A549 (cell line): ENCODE measurements at regions not wholly inside any gene's neighbourhood (a gene's known extent, or its start where the extent isn't known, plus 50 kb on each side); places are given as distances from the start of the nearest gene placed in this dataset.

Experiments
- ATAC-seq, 2 experiments: fragments of 200-7000 bp in 1 of 2; fragments of >200 bp in 1 of 2; cut with Nextera tagmentation in 1 of 2; cut with Tn5 transposase in 1 of 2; 3 replicates each; pipeline versions ENCODE4 v1.8.0 to v1.9.1; 2018 to 2020; ENCODE audit warnings: mild to moderate bottlenecking in 1 of 2, moderate library complexity in 1 of 2
- CTCF ChIA-PET: fragments of 300-600 bp; sonication (Branson Sonifier 250); formaldehyde crosslinking; extraction: SDS; loops from one replicate; lab custom pipeline; 2021; ENCODE audit warnings: antibody characterized with exemption, inconsistent platforms; lab: Yijun Ruan, JAX
- POLR2A ChIA-PET: fragments of 350-600 bp; formaldehyde crosslinking; extraction: SDS; loops from one replicate; lab custom pipeline; 2021; ENCODE audit warnings: antibody characterized with exemption, inconsistent platforms; lab: Yijun Ruan, JAX
- DNase-seq, 2 experiments: peaks; one replicate each; pipeline versions ENCODE4 v3.0.0 to v3.0.0-alpha.2; 2011 to 2016; ENCODE audit warnings: low read depth in 1 of 2, low spot score in 1 of 2
- FAIRE-seq: peaks from 2 replicates; lab custom pipeline; 2011; peaks lifted over from hg19 to GRCh38; lab: Jason Lieb, UNC
- H3K27ac ChIP-seq, 2 experiments: fragments of >200 bp; sonication (Bioruptor Twin); formaldehyde crosslinking; 3 replicates each; pipeline ENCODE4 v1.5.1; 2016 to 2017
- H3K4me1 ChIP-seq: fragments of >200 bp; sonication (Bioruptor Twin); formaldehyde crosslinking; 3 replicates; pipeline ENCODE4 v1.6.1; 2016
- H3K4me2 ChIP-seq: fragments of >200 bp; sonication (Bioruptor Twin); formaldehyde crosslinking; 3 replicates; pipeline ENCODE4 v1.6.1; 2016
- H3K4me3 ChIP-seq: fragments of >200 bp; sonication (Bioruptor Twin); formaldehyde crosslinking; 3 replicates; pipeline ENCODE4 v1.5.1; 2016
- H3K9me3 ChIP-seq: fragments of >200 bp; sonication (Bioruptor Twin); formaldehyde crosslinking; 3 replicates; pipeline ENCODE4 v1.6.1; 2016
- BHLHE40 ChIP-seq: IDR thresholded peaks from 2 replicates; pipeline ENCODE4 v1.6.1; 2012; ENCODE audit warnings: low read depth, low read length, inconsistent platforms
- CBX2 ChIP-seq: fragments of 200-600 bp; sonication (generic); IDR thresholded peaks from 2 replicates; pipeline ENCODE4 v1.6.1; 2016; ENCODE audit warnings: low read depth, mild to moderate bottlenecking, borderline replicate concordance
- CHD4 ChIP-seq: fragments of 200-600 bp; sonication (generic); IDR thresholded peaks from 2 replicates; pipeline ENCODE4 v1.6.1; 2016; ENCODE audit warnings: antibody characterized with exemption, mild to moderate bottlenecking, borderline replicate concordance
- EHF ChIP-seq: fragments of 250-450 bp; sonication (Bioruptor Pico); IDR thresholded peaks from 2 replicates; pipeline ENCODE4 v1.5.0; 2020; ENCODE audit warnings: mild to moderate bottlenecking
- EHMT2 ChIP-seq: fragments of 200-600 bp; sonication (generic); IDR thresholded peaks from 2 replicates; pipeline ENCODE4 v1.6.1; 2016; ENCODE audit warnings: antibody characterized with exemption, low read depth, mild to moderate bottlenecking, moderate library complexity
- EP300 ChIP-seq, 2 experiments: fragments of >200 bp; sonication (Bioruptor Twin); formaldehyde crosslinking; IDR thresholded peaks; 2 replicates in 1 of 2; 3 replicates in 1 of 2; pipeline ENCODE4 v1.6.1; 2016 to 2017
- ESRRA ChIP-seq: fragments of 150-350 bp; IDR thresholded peaks from 2 replicates; pipeline ENCODE4 v1.6.1; 2014; ENCODE audit warnings: mild to moderate bottlenecking, low read length, borderline replicate concordance
- FOXS1 ChIP-seq: fragments of 250-450 bp; sonication (Bioruptor Pico); IDR thresholded peaks from 2 replicates; pipeline ENCODE4 v1.5.0; 2020; ENCODE audit warnings: mild to moderate bottlenecking, moderate library complexity
- HDAC2 ChIP-seq: fragments of 200-600 bp; sonication (generic); IDR thresholded peaks from 2 replicates; pipeline ENCODE4 v1.6.1; 2016
- HOXB13 ChIP-seq: fragments of 250-450 bp; sonication (Bioruptor Pico); IDR thresholded peaks from 2 replicates; pipeline ENCODE4 v1.5.0; 2020; ENCODE audit warnings: low read depth, mild to moderate bottlenecking, moderate library complexity
- MAZ ChIP-seq: fragments of 150-350 bp; IDR thresholded peaks from 2 replicates; pipeline ENCODE4 v1.6.1; 2014; ENCODE audit warnings: antibody characterized with exemption, low read depth, low read length, borderline replicate concordance
- NFE2L2 ChIP-seq: fragments of 150-350 bp; conservative IDR thresholded peaks from 2 replicates; pipeline ENCODE4 v1.6.1; 2014; ENCODE audit warnings: low read length
- NPAS2 ChIP-seq: fragments of 250-450 bp; sonication (Bioruptor Pico); IDR thresholded peaks from 2 replicates; pipeline ENCODE4 v1.8.0; 2022; ENCODE audit warnings: mild to moderate bottlenecking, moderate library complexity, borderline replicate concordance
- PHF8 ChIP-seq: fragments of 200-600 bp; sonication (generic); IDR thresholded peaks from 2 replicates; pipeline ENCODE4 v1.6.1; 2016; ENCODE audit warnings: low read depth, mild to moderate bottlenecking, antibody characterized with exemption, moderate library complexity, borderline replicate concordance
- POLR2AphosphoS2 ChIP-seq: conservative IDR thresholded peaks from 2 replicates; pipeline ENCODE4 v1.6.1; 2012; ENCODE audit warnings: low read length, improper control_type of control experiment, inconsistent platforms
- RAD21 ChIP-seq, 2 experiments: fragments of >200 bp in 1 of 2; sonication (Bioruptor Twin) in 1 of 2; formaldehyde crosslinking in 1 of 2; IDR thresholded peaks in 1 of 2; conservative IDR thresholded peaks in 1 of 2; 2 replicates in 1 of 2; 3 replicates in 1 of 2; pipeline ENCODE4 v1.6.1; 2012 to 2018; ENCODE audit warnings: inconsistent platforms in 1 of 2
- RFX5 ChIP-seq: fragments of 450-650 bp; IDR thresholded peaks from 2 replicates; pipeline ENCODE4 v1.7.1; 2014; ENCODE audit warnings: antibody characterized with exemption, mild to moderate bottlenecking, moderate library complexity
- RNF2 ChIP-seq: fragments of 200-600 bp; sonication (generic); IDR thresholded peaks from 2 replicates; pipeline ENCODE4 v1.6.1; 2016; ENCODE audit warnings: low read depth, mild to moderate bottlenecking, antibody characterized with exemption, moderate library complexity, borderline replicate concordance
- SMC3 ChIP-seq: fragments of >200 bp; sonication (Bioruptor Twin); formaldehyde crosslinking; IDR thresholded peaks from 3 replicates; pipeline ENCODE4 v1.6.1; 2018; ENCODE audit warnings: inconsistent platforms
- TFCP2L1 ChIP-seq: fragments of 250-450 bp; sonication (Bioruptor Pico); IDR thresholded peaks from 2 replicates; pipeline ENCODE4 v1.5.0; 2021; ENCODE audit warnings: mild to moderate bottlenecking
- ZSCAN20 ChIP-seq: fragments of 250-450 bp; sonication (Bioruptor Pico); IDR thresholded peaks from 2 replicates; pipeline ENCODE4 v1.8.0; 2022; ENCODE audit warnings: mild to moderate bottlenecking, moderate library complexity
- WGBS: methylation state at CpG from one replicate; pipeline ENCODE4 v1.1.6; 2017; ENCODE audit errors: missing lambda C conversion rate; 5-methylcytosine and 5-hydroxymethylcytosine counted together
- TF ChIP-seq, protein P1 (sequence below): IDR thresholded peaks from 2 replicates; pipeline ENCODE4 v1.6.1; 2012; ENCODE audit warnings: low read depth, borderline replicate concordance
- TF ChIP-seq, protein P2 (sequence below): fragments of >200 bp; sonication (Bioruptor Twin); formaldehyde crosslinking; IDR thresholded peaks from 3 replicates; pipeline ENCODE4 v1.5.1; 2016
- TF ChIP-seq, protein P3 (sequence below): fragments of 150-350 bp; IDR thresholded peaks from 2 replicates; pipeline ENCODE4 v1.6.1; 2014; ENCODE audit warnings: low read depth, mild to moderate bottlenecking, low read length
- TF ChIP-seq, protein P4 (sequence below): fragments of 250-450 bp; sonication (Bioruptor Pico); IDR thresholded peaks from 2 replicates; pipeline ENCODE4 v1.5.0; 2021; ENCODE audit warnings: mild to moderate bottlenecking, moderate library complexity, borderline replicate concordance

DNA sequence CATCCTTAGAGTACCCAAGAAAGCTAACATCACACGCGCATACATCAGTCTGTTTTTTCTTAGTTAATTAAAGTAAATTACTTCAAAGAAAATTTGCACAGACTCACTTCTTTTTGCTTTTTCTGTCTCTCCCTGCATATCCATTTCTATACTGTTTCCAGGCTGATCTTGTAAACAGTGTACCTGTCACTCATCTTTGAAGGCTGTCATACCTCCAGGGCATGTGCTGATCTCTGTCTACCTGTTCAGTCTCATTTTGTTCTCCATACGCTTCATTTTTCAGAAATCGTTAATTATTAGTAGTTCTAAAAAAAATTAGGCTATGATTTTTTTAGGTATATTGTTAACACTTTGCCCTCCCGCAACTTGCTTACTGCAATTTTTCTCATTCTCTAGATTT is 313.9 kb upstream of the ROBO2 start (continued):
- TF ChIP-seq, protein P1, sequence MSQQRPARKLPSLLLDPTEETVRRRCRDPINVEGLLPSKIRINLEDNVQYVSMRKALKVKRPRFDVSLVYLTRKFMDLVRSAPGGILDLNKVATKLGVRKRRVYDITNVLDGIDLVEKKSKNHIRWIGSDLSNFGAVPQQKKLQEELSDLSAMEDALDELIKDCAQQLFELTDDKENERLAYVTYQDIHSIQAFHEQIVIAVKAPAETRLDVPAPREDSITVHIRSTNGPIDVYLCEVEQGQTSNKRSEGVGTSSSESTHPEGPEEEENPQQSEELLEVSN = no peak
- TF ChIP-seq BHLHE40 = no peak

DNA sequence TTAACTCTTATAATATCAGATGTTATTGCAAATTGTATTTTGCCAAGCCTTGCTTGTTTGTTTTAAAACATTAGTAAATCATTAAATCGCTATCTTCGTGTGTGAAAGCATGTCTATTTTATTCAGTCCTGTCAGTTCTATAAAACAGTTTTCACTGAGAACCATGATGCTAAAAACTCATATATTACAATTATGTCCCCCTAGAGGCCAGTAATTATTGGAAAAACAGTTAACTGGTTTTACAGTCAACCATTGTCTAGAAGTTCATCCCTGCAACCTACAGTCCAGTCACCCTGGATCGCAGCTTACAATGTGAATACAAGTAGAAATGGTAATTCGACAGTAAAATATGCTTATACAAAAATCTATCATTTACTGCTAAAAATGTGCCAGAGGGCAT is 311.5 kb upstream of the ROBO2 start:
- H3K4me2 ChIP-seq = no peak overlapping the region
- no peaks in the 10 kb centered on the region for H3K4me1 ChIP-seq
- H3K27ac ChIP-seq = no peak overlapping the region
- DNase-seq (no peak), ATAC-seq (no peak), FAIRE-seq (no peak)
- no peak for TF ChIP-seq TFCP2L1 (CRISPR knock-in tag)
- TF ChIP-seq NPAS2 (CRISPR knock-in tag) = no peak
- no peak for TF ChIP-seq MAZ
- no peak for TF ChIP-seq NFE2L2
- TF ChIP-seq ESRRA = no peak
- TF ChIP-seq SMC3 = no peak
- no peak for TF ChIP-seq EHF (CRISPR knock-in tag)
- TF ChIP-seq HOXB13 (CRISPR knock-in tag) = no peak
- TF ChIP-seq RNF2 = no peak
- no peak for TF ChIP-seq EP300 (IDR thresholded peaks at IDR 0.05)
- TF ChIP-seq RFX5 = no peak
- no peak for TF ChIP-seq ZSCAN20
- TF ChIP-seq, protein P2, sequence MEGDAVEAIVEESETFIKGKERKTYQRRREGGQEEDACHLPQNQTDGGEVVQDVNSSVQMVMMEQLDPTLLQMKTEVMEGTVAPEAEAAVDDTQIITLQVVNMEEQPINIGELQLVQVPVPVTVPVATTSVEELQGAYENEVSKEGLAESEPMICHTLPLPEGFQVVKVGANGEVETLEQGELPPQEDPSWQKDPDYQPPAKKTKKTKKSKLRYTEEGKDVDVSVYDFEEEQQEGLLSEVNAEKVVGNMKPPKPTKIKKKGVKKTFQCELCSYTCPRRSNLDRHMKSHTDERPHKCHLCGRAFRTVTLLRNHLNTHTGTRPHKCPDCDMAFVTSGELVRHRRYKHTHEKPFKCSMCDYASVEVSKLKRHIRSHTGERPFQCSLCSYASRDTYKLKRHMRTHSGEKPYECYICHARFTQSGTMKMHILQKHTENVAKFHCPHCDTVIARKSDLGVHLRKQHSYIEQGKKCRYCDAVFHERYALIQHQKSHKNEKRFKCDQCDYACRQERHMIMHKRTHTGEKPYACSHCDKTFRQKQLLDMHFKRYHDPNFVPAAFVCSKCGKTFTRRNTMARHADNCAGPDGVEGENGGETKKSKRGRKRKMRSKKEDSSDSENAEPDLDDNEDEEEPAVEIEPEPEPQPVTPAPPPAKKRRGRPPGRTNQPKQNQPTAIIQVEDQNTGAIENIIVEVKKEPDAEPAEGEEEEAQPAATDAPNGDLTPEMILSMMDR = no peak
- TF ChIP-seq PHF8 = no peak
- TF ChIP-seq, protein P3, sequence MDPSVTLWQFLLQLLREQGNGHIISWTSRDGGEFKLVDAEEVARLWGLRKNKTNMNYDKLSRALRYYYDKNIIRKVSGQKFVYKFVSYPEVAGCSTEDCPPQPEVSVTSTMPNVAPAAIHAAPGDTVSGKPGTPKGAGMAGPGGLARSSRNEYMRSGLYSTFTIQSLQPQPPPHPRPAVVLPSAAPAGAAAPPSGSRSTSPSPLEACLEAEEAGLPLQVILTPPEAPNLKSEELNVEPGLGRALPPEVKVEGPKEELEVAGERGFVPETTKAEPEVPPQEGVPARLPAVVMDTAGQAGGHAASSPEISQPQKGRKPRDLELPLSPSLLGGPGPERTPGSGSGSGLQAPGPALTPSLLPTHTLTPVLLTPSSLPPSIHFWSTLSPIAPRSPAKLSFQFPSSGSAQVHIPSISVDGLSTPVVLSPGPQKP = no peak
- TF ChIP-seq RAD21 (conservative IDR thresholded peaks at IDR 0.05 in 1 of 2, IDR thresholded peaks at IDR 0.05 in 1 of 2) = no peak
- no peak for TF ChIP-seq POLR2AphosphoS2
- TF ChIP-seq FOXS1 (CRISPR knock-in tag) = no peak
- POLR2A ChIA-PET = no interaction called here
- H3K9me3 ChIP-seq = peaks cover 3% of the 10 kb centered on the region; the same call in 1 of the 3 replicates
- no peak overlapping the region for H3K4me3 ChIP-seq
- WGBS = 6% methylated on average over 4 of the region's 4 CpGs
- CTCF ChIA-PET = no interaction called here

DNA sequence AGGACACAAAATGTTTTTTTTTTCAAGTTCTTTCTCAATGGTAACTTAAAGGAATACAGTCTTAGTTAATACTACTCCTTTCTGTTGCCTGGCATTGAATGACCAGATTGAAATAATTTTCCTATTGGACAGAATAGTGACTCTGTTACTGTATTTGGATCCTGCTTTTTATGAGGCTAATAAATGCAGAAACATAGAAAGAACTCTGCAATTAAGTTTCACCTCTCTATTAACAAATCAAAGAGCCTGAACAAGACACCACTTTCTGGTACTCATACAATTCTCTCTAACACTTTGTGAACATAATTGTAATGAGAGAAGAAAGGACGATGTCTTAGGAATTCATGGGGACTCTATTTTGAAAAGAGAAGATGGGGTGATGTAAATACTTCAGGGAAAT is 308.4 kb upstream of the ROBO2 start:
- DNase-seq = no peak
- TF ChIP-seq NFE2L2 (no peak), EHMT2 (no peak), CBX2 (no peak), SMC3 (no peak), CHD4 (no peak), BHLHE40 (no peak), NPAS2 (CRISPR knock-in tag) (no peak), FOXS1 (CRISPR knock-in tag) (no peak), HDAC2 (no peak)
- TF ChIP-seq, protein P4, sequence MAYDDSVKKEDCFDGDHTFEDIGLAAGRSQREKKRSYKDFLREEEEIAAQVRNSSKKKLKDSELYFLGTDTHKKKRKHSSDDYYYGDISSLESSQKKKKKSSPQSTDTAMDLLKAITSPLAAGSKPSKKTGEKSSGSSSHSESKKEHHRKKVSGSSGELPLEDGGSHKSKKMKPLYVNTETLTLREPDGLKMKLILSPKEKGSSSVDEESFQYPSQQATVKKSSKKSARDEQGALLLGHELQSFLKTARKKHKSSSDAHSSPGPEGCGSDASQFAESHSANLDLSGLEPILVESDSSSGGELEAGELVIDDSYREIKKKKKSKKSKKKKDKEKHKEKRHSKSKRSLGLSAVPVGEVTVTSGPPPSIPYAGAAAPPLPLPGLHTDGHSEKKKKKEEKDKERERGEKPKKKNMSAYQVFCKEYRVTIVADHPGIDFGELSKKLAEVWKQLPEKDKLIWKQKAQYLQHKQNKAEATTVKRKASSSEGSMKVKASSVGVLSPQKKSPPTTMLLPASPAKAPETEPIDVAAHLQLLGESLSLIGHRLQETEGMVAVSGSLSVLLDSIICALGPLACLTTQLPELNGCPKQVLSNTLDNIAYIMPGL (CRISPR knock-in tag) = no peak
- POLR2A ChIA-PET = no interaction called here
- Histone ChIP-seq H3K27ac (no peak overlapping the region), H3K4me3 (no peak overlapping the region), H3K4me2 (no peak overlapping the region), H3K9me3 (no peaks in the 10 kb centered on the region; the same call in 2 of the 3 replicates), H3K4me1 (no peaks in the 10 kb centered on the region)
- CTCF ChIA-PET = no interaction called here
- no peak for ATAC-seq
- WGBS = 0% methylated on average over 1 of the region's 1 CpG
- no peak for FAIRE-seq
